ENCODE measurements at regions not wholly inside any gene's neighbourhood (a gene's known extent, or its start where the extent isn't known, plus 50 kb on each side); places are given as distances from the start of the nearest gene placed in this dataset.

DNA sequence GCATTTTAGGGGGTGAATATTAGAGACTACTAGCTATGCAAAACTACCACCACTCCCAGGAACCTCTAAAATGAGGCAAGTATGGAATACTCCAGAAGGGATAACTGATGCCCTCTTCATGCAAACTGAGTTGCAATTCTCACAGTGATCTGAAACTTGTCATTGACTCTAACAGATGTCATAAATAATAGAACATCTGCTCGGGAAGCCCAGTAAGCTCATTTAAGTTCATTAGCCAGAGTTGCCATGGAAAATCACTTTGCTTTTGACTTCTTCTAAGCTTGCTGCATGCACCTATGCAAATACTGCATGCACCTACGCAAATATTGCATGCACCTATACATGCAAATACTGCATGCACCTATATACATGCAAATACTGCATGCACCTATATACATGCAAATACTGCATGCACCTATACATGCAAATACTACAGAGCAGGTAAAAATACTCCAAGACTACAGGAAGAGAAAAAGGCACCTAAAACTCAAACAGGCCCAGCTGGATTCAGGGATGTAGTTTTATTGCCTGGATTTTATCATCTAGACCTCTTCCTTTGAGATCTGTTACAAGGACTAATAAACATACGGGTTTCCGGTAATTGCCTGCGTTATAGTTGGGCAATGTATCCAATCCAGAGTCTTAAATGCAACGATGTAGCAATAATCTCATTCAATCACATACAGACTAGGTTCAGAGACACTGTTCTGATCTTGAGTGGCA lies 1061.1 kb upstream of the AUTS2 start:
- ChIA-PET CTCF (no interaction called here), POLR2A (ENCODE audit: unreplicated experiment) (no interaction called here)
- TF ChIP-seq CHD1 (IDR thresholded peaks at IDR 0.05; ENCODE audit: low read depth, low read length) (no peak), CTCF (conservative IDR thresholded peaks at IDR 0.05; ENCODE audit: low read depth, low read length) (no peak), RAD21 (IDR thresholded peaks at IDR 0.05; ENCODE audit: low read length) (no peak), FOS (IDR thresholded peaks at IDR 0.05; ENCODE audit: low read depth, low read length) (no peak), SMC3 (IDR thresholded peaks at IDR 0.05; ENCODE audit: low read depth, low read length) (no peak), MAZ (IDR thresholded peaks at IDR 0.05; ENCODE audit: borderline replicate concordance, low read depth, low read length) (no peak)
- Histone ChIP-seq H2AK5ac (ENCODE audit: low read depth, low read length) (no peak overlapping the region), H3K9me3 (ENCODE audit: control insufficient read depth, insufficient read depth, low read length) (no peaks in the 10 kb centered on the region; the same call in 1 of the 2 replicates), H3K79me1 (ENCODE audit: low read depth in 1 of 2, low read length in 2 of 2) (no peaks in the 10 kb centered on the region), H4K5ac (ENCODE audit: low read depth, low read length) (no peak overlapping the region), H3K56ac (ENCODE audit: extremely low read depth, insufficient read depth, low read length) (no peak overlapping the region), H2BK120ac (ENCODE audit: low read depth, low read length) (no peak overlapping the region), H3K4me2 (ENCODE audit: low read depth, low read length) (no peak overlapping the region), H3K4ac (ENCODE audit: low read depth, low read length) (no peak overlapping the region), H3K18ac (ENCODE audit: low read depth, low read length) (no peak overlapping the region), H3K4me3 (ENCODE audit: insufficient read depth, low read depth, low read length) (no peak overlapping the region), H2AFZ (replicated peaks; ENCODE audit: low read length, poor library complexity) (no peak overlapping the region), H3K27ac (ENCODE audit: insufficient read depth, low read length) (no peak overlapping the region), H3K36me3 (ENCODE audit: control insufficient read depth, insufficient read depth, low read length) (no peaks in the 10 kb centered on the region), H4K8ac (ENCODE audit: low read depth in 2 of 2, low read length in 2 of 2) (no peak overlapping the region), H4K91ac (ENCODE audit: insufficient read depth, low read depth, low read length) (no peak overlapping the region), H3K14ac (replicated peaks; ENCODE audit: low read depth, low read length) (no peak overlapping the region), H3K9ac (ENCODE audit: low read depth, low read length) (no peak overlapping the region), H2BK15ac (ENCODE audit: low read depth, low read length) (no peak overlapping the region), H3K23ac (ENCODE audit: low read depth, low read length) (no peak overlapping the region), H3K9me1 (ENCODE audit: insufficient read depth, low read length) (no peaks in the 10 kb centered on the region), H2AK9ac (replicated peaks; ENCODE audit: low read depth, low read length, poor library complexity) (no peak overlapping the region), H2BK5ac (ENCODE audit: low read depth, low read length, poor library complexity, severe bottlenecking) (no peak overlapping the region), H2BK20ac (ENCODE audit: low read depth, low read length) (no peak overlapping the region), H4K20me1 (ENCODE audit: insufficient read depth, low read length) (no peaks in the 10 kb centered on the region), H3K27me3 (ENCODE audit: control insufficient read depth, insufficient read depth, low read length) (no peaks in the 10 kb centered on the region), H3K4me1 (ENCODE audit: control insufficient read depth, insufficient read depth, low read length) (no peaks in the 10 kb centered on the region)
- in situ Hi-C loops (cut with MboI; ENCODE audit: low sequenced_read_pairs) = no loop called here
- ATAC-seq (ENCODE audit: low read depth) = no peak
- DNase-seq = no peak
- dilution Hi-C loops (cut with HindIII; ENCODE audit: low sequenced_read_pairs, unreplicated experiment) = no loop called here
- BruUV-seq (replicated peaks) = no TSS peak
- intact Hi-C loops (cut with micrococcal nuclease) = no loop called here
- 0% methylated on average over 1 of the region's 6 CpGs; no CpG with 5 or more reads in 1 of the 2 experiments for WGBS, 2 experiments (ENCODE audit: extremely low coverage in 2 of 2, insufficient read length in 1 of 2)

Measured in IMR-90 (cell line).